Esophagus muscularis mucosa (tissue), 3 donors: ENCODE measurements at regions not wholly inside any gene's neighbourhood (a gene's known extent, or its start where the extent isn't known, plus 50 kb on each side); places are given as distances from the start of the nearest gene placed in this dataset.
A peak's percentile ranks its signal among the peaks of the same experiment; 100 is the strongest.
"Not testable (repeated sequence)": the region's sequence is repeated elsewhere in the genome, so short reads cannot be mapped to it uniquely, and the experiment has no call there.

Experiments used
- POLR2AphosphoS5 ChIP-seq, 2 donors: sonication (generic); formaldehyde crosslinking; IDR thresholded peaks; one replicate each; pipeline ENCODE4 v1.6.1; 2017; ENCODE audit warnings: antibody characterized with exemption in 2 of 2
- TF ChIP-seq, protein P1 (sequence below), 3 experiments: fragments of 200-600 bp in 2 of 3; fragments of 450-650 bp in 1 of 3; sonication (generic) in 2 of 3; IDR thresholded peaks; one replicate each; pipeline ENCODE4 v1.5.1; 2017 to 2019; ENCODE audit warnings: antibody characterized with exemption in 3 of 3, mild to moderate bottlenecking in 2 of 3, moderate library complexity in 1 of 3

DNA sequence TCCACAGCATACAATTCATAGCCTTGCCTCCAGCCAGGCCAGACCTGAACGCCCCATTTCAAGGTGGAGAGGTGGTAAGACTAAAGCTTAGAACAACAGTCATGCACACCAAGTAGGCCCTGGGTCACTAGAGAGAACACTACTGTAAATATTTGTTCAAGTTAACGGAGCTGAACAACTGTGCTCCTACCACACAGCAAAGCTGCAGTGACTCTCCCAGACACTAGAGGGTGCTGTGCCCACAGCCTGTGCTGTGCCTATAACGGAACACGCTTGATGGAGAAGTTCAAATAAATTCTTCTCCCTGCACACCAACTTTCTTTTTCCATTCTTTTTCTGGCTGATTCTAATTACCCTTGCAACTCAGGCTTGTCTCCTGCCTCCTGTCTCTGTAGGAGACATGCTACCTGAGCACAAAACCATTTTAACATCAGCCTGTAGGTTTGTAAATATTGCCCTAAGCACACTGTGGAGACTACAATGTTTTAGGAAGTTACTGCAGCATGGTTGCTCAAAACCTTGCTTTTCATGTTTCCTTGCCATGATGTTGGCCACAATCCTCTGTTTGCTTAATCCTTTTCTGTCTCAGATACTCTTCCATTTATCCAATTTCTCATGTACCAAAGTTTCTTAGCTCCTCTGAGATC lies 103.1 kb upstream of the TERB2 start:
- TF ChIP-seq, protein P1, sequence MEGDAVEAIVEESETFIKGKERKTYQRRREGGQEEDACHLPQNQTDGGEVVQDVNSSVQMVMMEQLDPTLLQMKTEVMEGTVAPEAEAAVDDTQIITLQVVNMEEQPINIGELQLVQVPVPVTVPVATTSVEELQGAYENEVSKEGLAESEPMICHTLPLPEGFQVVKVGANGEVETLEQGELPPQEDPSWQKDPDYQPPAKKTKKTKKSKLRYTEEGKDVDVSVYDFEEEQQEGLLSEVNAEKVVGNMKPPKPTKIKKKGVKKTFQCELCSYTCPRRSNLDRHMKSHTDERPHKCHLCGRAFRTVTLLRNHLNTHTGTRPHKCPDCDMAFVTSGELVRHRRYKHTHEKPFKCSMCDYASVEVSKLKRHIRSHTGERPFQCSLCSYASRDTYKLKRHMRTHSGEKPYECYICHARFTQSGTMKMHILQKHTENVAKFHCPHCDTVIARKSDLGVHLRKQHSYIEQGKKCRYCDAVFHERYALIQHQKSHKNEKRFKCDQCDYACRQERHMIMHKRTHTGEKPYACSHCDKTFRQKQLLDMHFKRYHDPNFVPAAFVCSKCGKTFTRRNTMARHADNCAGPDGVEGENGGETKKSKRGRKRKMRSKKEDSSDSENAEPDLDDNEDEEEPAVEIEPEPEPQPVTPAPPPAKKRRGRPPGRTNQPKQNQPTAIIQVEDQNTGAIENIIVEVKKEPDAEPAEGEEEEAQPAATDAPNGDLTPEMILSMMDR (IDR thresholded peaks at IDR 0.05) = peak; percentile 57 to 79 (median 60)
- TF ChIP-seq POLR2AphosphoS5 (IDR thresholded peaks at IDR 0.05) = not testable (repeated sequence)
